ENCODE measurements at regions not wholly inside any gene's neighbourhood (a gene's known extent, or its start where the extent isn't known, plus 50 kb on each side); places are given as distances from the start of the nearest gene placed in this dataset.

GRCh38 chr2:56025469-56026193, 102.0 kb upstream of the EFEMP1 start:
- H3K23me2 ChIP-seq (ENCODE audit: low read depth, low read length), result no peaks in the 10 kb centered on the region; the same call in 1 of the 2 replicates
- no peak overlapping the region for H3K4me2 ChIP-seq (ENCODE audit: insufficient read depth in 1 of 2, low read depth in 2 of 2, low read length in 2 of 2)
- H4K5ac ChIP-seq (ENCODE audit: insufficient read length, low read depth, low read length), result no peak overlapping the region
- no peak overlapping the region for H3K56ac ChIP-seq (replicated peaks; ENCODE audit: insufficient read length, low read depth, low read length)
- no peaks in the 10 kb centered on the region for H3K9me3 ChIP-seq (ENCODE audit: insufficient read depth in 2 of 2, low read depth in 1 of 2, low read length in 1 of 2)
- no peaks in the 10 kb centered on the region for H3K79me2 ChIP-seq (ENCODE audit: control insufficient read depth in 1 of 2, insufficient read depth in 2 of 2, low read length in 2 of 2)
- FAIRE-seq, result no peak
- no peak overlapping the region for H2BK120ac ChIP-seq (replicated peaks; ENCODE audit: low read depth, low read length)
- no peaks in the 10 kb centered on the region for H4K20me1 ChIP-seq (replicated peaks in 1 of 2; ENCODE audit: control insufficient read depth in 1 of 2, insufficient read depth in 2 of 2, low read length in 2 of 2)
- H3K4me1 ChIP-seq (replicated peaks in 1 of 4; ENCODE audit: control insufficient read depth in 3 of 4, insufficient read depth in 4 of 4, low read length in 3 of 4), result no peaks in the 10 kb centered on the region
- H2BK20ac ChIP-seq (ENCODE audit: low read length), result no peak overlapping the region
- H3K4me3 ChIP-seq (ENCODE audit: extremely low read depth in 1 of 4, insufficient read depth in 2 of 4, low read depth in 3 of 4, low read length in 4 of 4), result no peak overlapping the region
- H4K8ac ChIP-seq (ENCODE audit: extremely low read depth, insufficient read depth, low read length), result no peak overlapping the region
- H3K23ac ChIP-seq (ENCODE audit: insufficient read length), result no peak overlapping the region
- H2BK12ac ChIP-seq (ENCODE audit: low read depth, low read length), result no peak overlapping the region
- H3K36me3 ChIP-seq (ENCODE audit: control insufficient read depth in 2 of 4, insufficient read depth in 4 of 4, low read length in 3 of 4), result no peaks in the 10 kb centered on the region
- ChIA-PET POLR2A (ENCODE audit: partially characterized antibody) (no interaction called here), CTCF (ENCODE audit: partially characterized antibody) (no interaction called here)
- H3K27ac ChIP-seq (ENCODE audit: low read depth, low read length), result no peak overlapping the region
- no peak overlapping the region for H3K9ac ChIP-seq (replicated peaks in 1 of 4; ENCODE audit: extremely low read depth in 1 of 4, low read depth in 3 of 4, low read length in 3 of 4)
- H3K14ac ChIP-seq (ENCODE audit: insufficient read length), result no peak overlapping the region
- no peak overlapping the region for H3K4ac ChIP-seq (replicated peaks; ENCODE audit: insufficient read length, low read depth, low read length)
- H4K91ac ChIP-seq (replicated peaks; ENCODE audit: insufficient read length, low read length), result no peak overlapping the region
- H3K18ac ChIP-seq (ENCODE audit: extremely low read depth, low read length), result no peak overlapping the region
- no peak for DNase-seq (ENCODE audit: low read depth in 1 of 2, low spot score in 2 of 2)
- 90% methylated on average over 1 of the region's 1 CpG; no CpG with 5 or more reads in 1 of the 2 experiments for WGBS, 2 experiments (ENCODE audit: extremely low coverage in 1 of 2, insufficient coverage in 1 of 2, insufficient read length in 1 of 2, insufficient replicate concordance in 2 of 2, low coverage in 1 of 2, low lambda C conversion rate in 2 of 2, missing lambda C conversion rate in 1 of 2)
- H3K27me3 ChIP-seq (replicated peaks in 1 of 4; ENCODE audit: control insufficient read depth in 3 of 4, extremely low read depth in 1 of 4, insufficient read depth in 3 of 4, low read length in 3 of 4), result no peaks in the 10 kb centered on the region
- no peak overlapping the region for H2AK5ac ChIP-seq (ENCODE audit: low read depth, low read length)
- no peak overlapping the region for H2BK5ac ChIP-seq (ENCODE audit: low read depth, low read length)
- no peak overlapping the region for H2BK15ac ChIP-seq (ENCODE audit: low read length)
- no peaks in the 10 kb centered on the region for H3K79me1 ChIP-seq (ENCODE audit: low read depth, low read length)
- TF ChIP-seq RBBP5 (IDR thresholded peaks at IDR 0.05; ENCODE audit: borderline replicate concordance, low read depth, low read length), result no peak
- no peak for TF ChIP-seq SAP30 (IDR thresholded peaks at IDR 0.05; ENCODE audit: insufficient read depth, insufficient replicate concordance, low read length)
- TF ChIP-seq, protein P1, sequence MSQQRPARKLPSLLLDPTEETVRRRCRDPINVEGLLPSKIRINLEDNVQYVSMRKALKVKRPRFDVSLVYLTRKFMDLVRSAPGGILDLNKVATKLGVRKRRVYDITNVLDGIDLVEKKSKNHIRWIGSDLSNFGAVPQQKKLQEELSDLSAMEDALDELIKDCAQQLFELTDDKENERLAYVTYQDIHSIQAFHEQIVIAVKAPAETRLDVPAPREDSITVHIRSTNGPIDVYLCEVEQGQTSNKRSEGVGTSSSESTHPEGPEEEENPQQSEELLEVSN (IDR thresholded peaks at IDR 0.05), result no peak
- TF ChIP-seq SP2 (IDR thresholded peaks at IDR 0.05; ENCODE audit: low read length), result no peak
- no peak for TF ChIP-seq BACH1 (IDR thresholded peaks at IDR 0.05; ENCODE audit: low read length)
- TF ChIP-seq CTBP2 (IDR thresholded peaks at IDR 0.05; ENCODE audit: borderline replicate concordance, insufficient read depth, insufficient read length, low read length), result no peak
- no peak for TF ChIP-seq KDM4A (IDR thresholded peaks at IDR 0.05; ENCODE audit: low read depth, low read length, severe bottlenecking)
- no peak for TF ChIP-seq TEAD4 (IDR thresholded peaks at IDR 0.05; ENCODE audit: low read depth, low read length)
- TF ChIP-seq, protein P2, sequence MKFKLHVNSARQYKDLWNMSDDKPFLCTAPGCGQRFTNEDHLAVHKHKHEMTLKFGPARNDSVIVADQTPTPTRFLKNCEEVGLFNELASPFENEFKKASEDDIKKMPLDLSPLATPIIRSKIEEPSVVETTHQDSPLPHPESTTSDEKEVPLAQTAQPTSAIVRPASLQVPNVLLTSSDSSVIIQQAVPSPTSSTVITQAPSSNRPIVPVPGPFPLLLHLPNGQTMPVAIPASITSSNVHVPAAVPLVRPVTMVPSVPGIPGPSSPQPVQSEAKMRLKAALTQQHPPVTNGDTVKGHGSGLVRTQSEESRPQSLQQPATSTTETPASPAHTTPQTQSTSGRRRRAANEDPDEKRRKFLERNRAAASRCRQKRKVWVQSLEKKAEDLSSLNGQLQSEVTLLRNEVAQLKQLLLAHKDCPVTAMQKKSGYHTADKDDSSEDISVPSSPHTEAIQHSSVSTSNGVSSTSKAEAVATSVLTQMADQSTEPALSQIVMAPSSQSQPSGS (IDR thresholded peaks at IDR 0.05; ENCODE audit: low read length), result no peak
- no peak for TF ChIP-seq TCF12 (IDR thresholded peaks at IDR 0.05; ENCODE audit: low read depth, low read length)
- TF ChIP-seq JUN (IDR thresholded peaks at IDR 0.05; ENCODE audit: low read depth, low read length), result no peak
- no peak overlapping the region for H2AFZ ChIP-seq (ENCODE audit: low read length)

Measured in H1 (cell line).